K562 (cell line): ENCODE measurements at regions not wholly inside any gene's neighbourhood (a gene's known extent, or its start where the extent isn't known, plus 50 kb on each side); places are given as distances from the start of the nearest gene placed in this dataset.

Experiments used
- ATAC-seq: fragments of 200-7000 bp; cut with Tn5 transposase; 3 replicates; pipeline ENCODE4 v1.9.1; 2020; ENCODE audit warnings: moderate library complexity
- BruUV-seq: library from RNA; stranded (reverse); fragments of 400-500 nt; replicated peaks from 2 replicates; lab custom pipeline; 2021; lab: Mats Ljungman, UMichigan
- CTCF ChIA-PET: fragments of 300-600 bp; formaldehyde crosslinking; extraction: SDS; loops from one replicate; lab custom pipeline; 2021; ENCODE audit warnings: low intra/inter-chr PET ratio; lab: Yijun Ruan, JAX
- POLR2A ChIA-PET: fragments of 300-600, 350-650 bp; sonication (Branson Sonifier 250); formaldehyde crosslinking; extraction: SDS; loops from one replicate; lab custom pipeline; 2021; ENCODE audit warnings: antibody characterized with exemption, inconsistent platforms; lab: Yijun Ruan, JAX
- DNase-seq, 4 experiments: peaks; one replicate each; pipeline versions ENCODE4 v3.0.0 to v3.0.0-alpha.2; 2011 to 2018; ENCODE audit warnings: low spot score in 3 of 4, mixed read lengths in 3 of 4; ENCODE audit errors: extremely low read depth in 1 of 4
- FAIRE-seq: peaks from 2 replicates; lab custom pipeline; 2011; peaks lifted over from hg19 to GRCh38; lab: Jason Lieb, UNC
- H2AFZ ChIP-seq: 2 replicates; pipeline ENCODE4 v1.6.0; 2011; ENCODE audit warnings: low read depth, low read length, control low read depth, inconsistent platforms
- H3K27ac ChIP-seq: fragments of 200-600 bp; 3 replicates; pipeline ENCODE4 v1.8.0; 2011; ENCODE audit warnings: low read depth, mild to moderate bottlenecking, control low read depth, inconsistent platforms, low read length, moderate library complexity, mixed read lengths; ENCODE audit errors: extremely low read depth
- H3K27me3 ChIP-seq, 2 experiments: fragments of 300-600 bp in 1 of 2; 2 replicates in 1 of 2; 3 replicates in 1 of 2; pipeline versions ENCODE4 v1.6.0 to v1.8.0; 2011; ENCODE audit warnings: inconsistent platforms in 2 of 2, low read length in 2 of 2, mild to moderate bottlenecking in 1 of 2, mixed read lengths in 1 of 2, moderate library complexity in 1 of 2; ENCODE audit not compliant: control insufficient read depth in 2 of 2, insufficient read depth in 2 of 2
- H3K36me3 ChIP-seq: fragments of 300-600 bp; 3 replicates; pipeline ENCODE4 v1.8.0; 2011; ENCODE audit warnings: mild to moderate bottlenecking, low read length, inconsistent platforms; ENCODE audit not compliant: control insufficient read depth, insufficient read depth
- H3K4me1 ChIP-seq, 2 experiments: fragments of 200-600 bp in 1 of 2; replicated peaks in 1 of 2; 2 replicates in 1 of 2; 3 replicates in 1 of 2; pipeline versions ENCODE4 v1.5.1 to v1.8.0; 2011; ENCODE audit warnings: inconsistent platforms in 2 of 2, low read length in 2 of 2, mild to moderate bottlenecking in 1 of 2, mixed read lengths in 1 of 2, moderate library complexity in 1 of 2; ENCODE audit not compliant: control insufficient read depth in 2 of 2, insufficient read depth in 2 of 2
- H3K4me2 ChIP-seq: 2 replicates; pipeline ENCODE4 v1.6.1; 2011; ENCODE audit warnings: low read length, control low read depth, inconsistent platforms, mixed read lengths; ENCODE audit not compliant: insufficient read depth
- H3K4me3 ChIP-seq: fragments of 200-600 bp; sonication (generic), shearing (Covaris generic); 2 replicates; pipeline ENCODE4 v1.5.1; 2016; ENCODE audit warnings: control low read depth, inconsistent platforms
- H3K79me2 ChIP-seq: fragments of 200-600 bp; 3 replicates; pipeline ENCODE4 v1.8.0; 2011; ENCODE audit warnings: low read length, inconsistent platforms; ENCODE audit not compliant: control insufficient read depth, insufficient read depth
- H3K9ac ChIP-seq, 2 experiments: 2 replicates each; pipeline versions ENCODE4 v1.6.0 to v1.6.1; 2011; ENCODE audit warnings: low read depth in 2 of 2, low read length in 2 of 2, control low read depth in 1 of 2, inconsistent platforms in 1 of 2, mild to moderate bottlenecking in 1 of 2, mixed read lengths in 1 of 2; ENCODE audit not compliant: insufficient read depth in 1 of 2
- H3K9me1 ChIP-seq: one replicate; pipeline ENCODE4 v1.6.0; 2011; ENCODE audit warnings: inconsistent platforms, mild to moderate bottlenecking, low read length, moderate library complexity; ENCODE audit not compliant: control insufficient read depth, insufficient read depth
- H3K9me3 ChIP-seq: replicated peaks from 2 replicates; pipeline ENCODE4 v1.5.1; 2011; ENCODE audit warnings: low read depth, low read length, inconsistent platforms; ENCODE audit not compliant: control insufficient read depth, insufficient read depth
- H4K20me1 ChIP-seq: replicated peaks from 2 replicates; pipeline ENCODE4 v1.6.1; 2011; ENCODE audit warnings: low read length, inconsistent platforms, mixed read lengths; ENCODE audit not compliant: control insufficient read depth, insufficient read depth
- DACH1 ChIP-seq: fragments of 450-650 bp; IDR thresholded peaks from 2 replicates; pipeline ENCODE4 v1.6.1; 2018; ENCODE audit not compliant: partially characterized antibody
- EHMT2 ChIP-seq: fragments of 450-650 bp; IDR thresholded peaks from 2 replicates; pipeline ENCODE4 v1.6.1; 2018; ENCODE audit warnings: antibody characterized with exemption
- FOXJ3 ChIP-seq: sonication (generic); formaldehyde crosslinking; IDR thresholded peaks from 2 replicates; pipeline ENCODE4 v1.4.0; 2020; ENCODE audit warnings: mild to moderate bottlenecking, missing genetic modification reagents
- GATAD2B ChIP-seq: fragments of 450-650 bp; IDR thresholded peaks from 2 replicates; pipeline ENCODE4 v1.6.1; 2017; ENCODE audit warnings: mild to moderate bottlenecking, borderline replicate concordance
- HINFP ChIP-seq: fragments of 450-650 bp; conservative IDR thresholded peaks from 2 replicates; pipeline ENCODE4 v1.6.1; 2016; ENCODE audit warnings: missing genetic modification characterization, low read depth, mild to moderate bottlenecking, control low read depth, missing compliant biosample characterization
- SREBF1 ChIP-seq: fragments of 150-350 bp; IDR thresholded peaks from 2 replicates; pipeline ENCODE4 v1.6.1; 2014; ENCODE audit warnings: antibody characterized with exemption, low read depth, low read length, borderline replicate concordance
- ZNF436 ChIP-seq: fragments of 250-450, 450-650 bp; sonication (Bioruptor Pico); formaldehyde crosslinking; IDR thresholded peaks from 2 replicates; pipeline ENCODE4 v1.7.0; 2020; ENCODE audit warnings: mild to moderate bottlenecking
- WGBS: fragments of 100-300 bp; shearing (Covaris generic); methylation state at CpG from one replicate; pipeline ENCODE4 v1.1.6; 2016; ENCODE audit warnings: low coverage, mixed read lengths; ENCODE audit not compliant: insufficient coverage; ENCODE audit errors: missing lambda C conversion rate; 5-methylcytosine and 5-hydroxymethylcytosine counted together
- in situ Hi-C: fragments of 300-500 bp; cut with MboI; formaldehyde crosslinking; loops from 4 replicates; pipeline ENCODE4 v1.15.0; 2018; ENCODE audit warnings: inconsistent platforms, mixed read lengths
- intact Hi-C: fragments of 100-400 bp; cut with micrococcal nuclease; formaldehyde crosslinking; loops from 2 replicates; pipeline ENCODE4 v1.14.2; 2022
- TF ChIP-seq, protein P1 (sequence below), 2 experiments: fragments of 450-650 bp; formaldehyde crosslinking in 1 of 2; IDR thresholded peaks; 2 replicates each; pipeline versions ENCODE4 v1.4.0 to v1.6.1; 2014 to 2020; ENCODE audit warnings: mild to moderate bottlenecking in 2 of 2, borderline replicate concordance in 1 of 2, low read depth in 1 of 2

DNA sequence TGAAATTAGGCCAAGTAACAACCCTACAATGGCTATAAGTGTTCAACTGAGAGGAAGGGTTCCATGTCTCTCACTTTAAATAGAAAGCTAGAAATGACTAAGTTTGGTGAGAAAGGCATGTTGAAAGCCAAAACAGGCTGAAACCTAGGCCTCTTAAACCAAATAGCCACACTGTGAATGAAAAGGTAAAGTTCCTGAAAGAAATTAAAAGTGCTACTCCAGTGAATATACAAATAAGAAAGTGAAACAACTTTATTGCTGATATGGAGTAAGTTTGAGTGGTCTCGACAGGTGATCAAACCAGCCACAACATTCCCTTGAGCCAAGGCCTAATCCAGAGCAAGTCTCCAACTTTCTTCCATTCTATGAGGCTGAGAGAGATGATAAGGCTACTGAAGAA is 209.6 kb downstream of the KLF12 start (continued):
- no peak for TF ChIP-seq SREBF1
- TF ChIP-seq, all 486 proteins: peak for 0

- no TSS peak for BruUV-seq
- intact Hi-C loops (no loop called here), in situ Hi-C loops (no loop called here)
- H4K20me1 ChIP-seq = no peaks in the 10 kb centered on the region
- ChIA-PET POLR2A (no interaction called here), CTCF (no interaction called here)
- H3K9ac ChIP-seq = no peak overlapping the region
- no peak overlapping the region for H3K27ac ChIP-seq
- DNase-seq (no peak), ATAC-seq (no peak), FAIRE-seq (no peak)
- H2AFZ ChIP-seq = no peak overlapping the region
- H3K4me2 ChIP-seq = no peak overlapping the region
- no peak overlapping the region for H3K4me3 ChIP-seq
- no peaks in the 10 kb centered on the region for H3K9me1 ChIP-seq
- H3K4me1 ChIP-seq = no peaks in the 10 kb centered on the region
- no peaks in the 10 kb centered on the region for H3K36me3 ChIP-seq
- H3K27me3 ChIP-seq = no peaks in the 10 kb centered on the region
- no peaks in the 10 kb centered on the region for H3K9me3 ChIP-seq
- H3K79me2 ChIP-seq = no peaks in the 10 kb centered on the region
- WGBS = no CpG with 5 or more reads among the region's 2 CpGs
- TF ChIP-seq FOXJ3 (CRISPR knock-in tag) = no peak
- no peak for TF ChIP-seq GATAD2B
- TF ChIP-seq, protein P1, sequence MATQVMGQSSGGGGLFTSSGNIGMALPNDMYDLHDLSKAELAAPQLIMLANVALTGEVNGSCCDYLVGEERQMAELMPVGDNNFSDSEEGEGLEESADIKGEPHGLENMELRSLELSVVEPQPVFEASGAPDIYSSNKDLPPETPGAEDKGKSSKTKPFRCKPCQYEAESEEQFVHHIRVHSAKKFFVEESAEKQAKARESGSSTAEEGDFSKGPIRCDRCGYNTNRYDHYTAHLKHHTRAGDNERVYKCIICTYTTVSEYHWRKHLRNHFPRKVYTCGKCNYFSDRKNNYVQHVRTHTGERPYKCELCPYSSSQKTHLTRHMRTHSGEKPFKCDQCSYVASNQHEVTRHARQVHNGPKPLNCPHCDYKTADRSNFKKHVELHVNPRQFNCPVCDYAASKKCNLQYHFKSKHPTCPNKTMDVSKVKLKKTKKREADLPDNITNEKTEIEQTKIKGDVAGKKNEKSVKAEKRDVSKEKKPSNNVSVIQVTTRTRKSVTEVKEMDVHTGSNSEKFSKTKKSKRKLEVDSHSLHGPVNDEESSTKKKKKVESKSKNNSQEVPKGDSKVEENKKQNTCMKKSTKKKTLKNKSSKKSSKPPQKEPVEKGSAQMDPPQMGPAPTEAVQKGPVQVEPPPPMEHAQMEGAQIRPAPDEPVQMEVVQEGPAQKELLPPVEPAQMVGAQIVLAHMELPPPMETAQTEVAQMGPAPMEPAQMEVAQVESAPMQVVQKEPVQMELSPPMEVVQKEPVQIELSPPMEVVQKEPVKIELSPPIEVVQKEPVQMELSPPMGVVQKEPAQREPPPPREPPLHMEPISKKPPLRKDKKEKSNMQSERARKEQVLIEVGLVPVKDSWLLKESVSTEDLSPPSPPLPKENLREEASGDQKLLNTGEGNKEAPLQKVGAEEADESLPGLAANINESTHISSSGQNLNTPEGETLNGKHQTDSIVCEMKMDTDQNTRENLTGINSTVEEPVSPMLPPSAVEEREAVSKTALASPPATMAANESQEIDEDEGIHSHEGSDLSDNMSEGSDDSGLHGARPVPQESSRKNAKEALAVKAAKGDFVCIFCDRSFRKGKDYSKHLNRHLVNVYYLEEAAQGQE (IDR thresholded peaks at IDR 0.05; ENCODE audit: borderline replicate concordance) = no peak
- TF ChIP-seq, protein P1 (CRISPR knock-in tag; IDR thresholded peaks at IDR 0.05; ENCODE audit: low read depth) = no peak
- no peak for TF ChIP-seq DACH1
- TF ChIP-seq EHMT2 = no peak
- TF ChIP-seq HINFP = no peak
- no peak for TF ChIP-seq ZNF436 (CRISPR knock-in tag)
Observed at GRCh38 chr13:73922493-73923393, 211.5 kb downstream of the KLF12 start.
